C4-2B (cell line): ENCODE measurements at regions not wholly inside any gene's neighbourhood (a gene's known extent, or its start where the extent isn't known, plus 50 kb on each side); places are given as distances from the start of the nearest gene placed in this dataset.
"Not testable (repeated sequence)": the region's sequence is repeated elsewhere in the genome, so short reads cannot be mapped to it uniquely, and the experiment has no call there.

Experiments used
- H3K27ac ChIP-seq: fragments of 450-650 bp; 2 replicates; pipeline ENCODE4 v1.5.1; 2017
- CTCF ChIP-seq: fragments of 450-650 bp; conservative IDR thresholded peaks from 2 replicates; pipeline ENCODE4 v1.5.1; 2017; ENCODE audit warnings: mild to moderate bottlenecking
- ZFX ChIP-seq: fragments of 450-650 bp; IDR thresholded peaks from 2 replicates; pipeline ENCODE4 v1.6.1; 2017

DNA sequence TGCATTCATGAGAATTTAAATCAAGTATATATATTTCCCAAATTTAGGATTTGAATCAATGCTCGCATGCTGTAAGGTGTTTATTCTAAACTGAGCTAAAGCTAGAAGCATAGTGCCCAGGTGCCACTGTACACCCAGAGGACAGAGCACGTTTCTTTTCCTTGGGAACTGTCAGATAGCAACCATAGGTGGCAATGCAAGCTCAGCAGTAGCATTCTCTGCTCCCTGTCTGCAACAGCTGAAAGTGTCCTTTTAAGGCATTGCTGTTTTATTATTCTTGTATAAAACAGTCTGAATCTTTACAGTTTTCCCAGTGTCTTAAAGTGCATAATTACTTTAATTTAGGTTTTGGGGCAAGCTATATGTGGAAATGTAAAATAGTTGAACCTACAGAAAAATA, 443.4 kb upstream of the MMS22L start:
- no peak for TF ChIP-seq ZFX
- TF ChIP-seq CTCF, result peak; percentile 20
- H3K27ac ChIP-seq, result no peak overlapping the region

DNA sequence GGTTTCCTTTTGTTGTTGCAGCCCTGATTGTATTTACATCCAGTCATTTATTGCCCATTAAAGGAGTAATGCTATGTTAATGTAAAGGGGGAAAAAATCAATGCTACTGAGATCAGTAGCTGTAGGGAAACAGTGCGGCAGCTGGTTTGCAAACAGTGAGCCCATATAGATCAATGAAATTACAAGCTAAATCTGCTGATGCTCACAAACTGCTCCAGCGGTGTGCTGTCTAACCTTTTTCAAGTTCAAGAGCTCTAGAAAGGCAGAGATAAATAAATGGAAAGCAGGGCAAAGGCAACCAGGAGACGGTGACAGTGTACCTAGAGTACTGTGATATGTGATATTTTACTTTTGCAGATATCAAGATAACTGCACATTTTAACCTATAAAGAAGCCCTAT, 449.0 kb upstream of the MMS22L start:
- no peak overlapping the region for H3K27ac ChIP-seq

GRCh38 chr6:97757575-97757974, 474.6 kb upstream of the MMS22L start:
- no peak overlapping the region for H3K27ac ChIP-seq
- no peak for TF ChIP-seq CTCF
- no peak for TF ChIP-seq ZFX

More for the DNA sequence above, 449.0 kb upstream of the MMS22L start:
- TF ChIP-seq CTCF (no peak), ZFX (no peak)

GRCh38 chr6:97765461-97765860, 482.4 kb upstream of the MMS22L start:
- no peak overlapping the region for H3K27ac ChIP-seq
- no peak for TF ChIP-seq ZFX
- TF ChIP-seq CTCF, result no peak

GRCh38 chr6:97771372-97771771, 488.4 kb upstream of the MMS22L start:
- H3K27ac ChIP-seq, result no peak overlapping the region
- TF ChIP-seq ZFX, result no peak
- TF ChIP-seq CTCF, result no peak

DNA sequence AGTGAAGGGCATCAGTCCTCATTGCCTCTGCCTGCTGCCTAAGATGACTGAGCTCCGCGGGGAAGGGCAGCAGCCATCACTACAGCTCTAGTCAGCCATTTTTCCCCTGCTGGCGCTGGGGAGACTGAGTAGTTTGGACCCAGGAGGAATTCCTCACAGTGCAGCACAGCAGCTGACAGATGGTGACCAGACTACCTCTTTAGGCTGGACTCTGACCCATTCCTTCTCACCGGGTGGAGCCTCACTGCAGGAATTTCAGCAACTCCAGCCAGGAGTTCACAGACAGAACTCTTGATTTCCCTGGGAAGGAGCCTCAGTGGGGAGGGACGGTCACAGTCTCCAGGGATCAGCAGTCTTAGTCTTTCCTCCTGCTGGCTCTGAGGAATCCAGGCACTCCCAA, 492.0 kb upstream of the MMS22L start:
- no peak overlapping the region for H3K27ac ChIP-seq
- TF ChIP-seq ZFX, result no peak
- no peak for TF ChIP-seq CTCF

- no peak for TF ChIP-seq CTCF
- no peak for TF ChIP-seq ZFX
- no peak overlapping the region for H3K27ac ChIP-seq
These were observed 495.4 kb upstream of the MMS22L start for GRCh38 chr6:97778290-97779038.

DNA sequence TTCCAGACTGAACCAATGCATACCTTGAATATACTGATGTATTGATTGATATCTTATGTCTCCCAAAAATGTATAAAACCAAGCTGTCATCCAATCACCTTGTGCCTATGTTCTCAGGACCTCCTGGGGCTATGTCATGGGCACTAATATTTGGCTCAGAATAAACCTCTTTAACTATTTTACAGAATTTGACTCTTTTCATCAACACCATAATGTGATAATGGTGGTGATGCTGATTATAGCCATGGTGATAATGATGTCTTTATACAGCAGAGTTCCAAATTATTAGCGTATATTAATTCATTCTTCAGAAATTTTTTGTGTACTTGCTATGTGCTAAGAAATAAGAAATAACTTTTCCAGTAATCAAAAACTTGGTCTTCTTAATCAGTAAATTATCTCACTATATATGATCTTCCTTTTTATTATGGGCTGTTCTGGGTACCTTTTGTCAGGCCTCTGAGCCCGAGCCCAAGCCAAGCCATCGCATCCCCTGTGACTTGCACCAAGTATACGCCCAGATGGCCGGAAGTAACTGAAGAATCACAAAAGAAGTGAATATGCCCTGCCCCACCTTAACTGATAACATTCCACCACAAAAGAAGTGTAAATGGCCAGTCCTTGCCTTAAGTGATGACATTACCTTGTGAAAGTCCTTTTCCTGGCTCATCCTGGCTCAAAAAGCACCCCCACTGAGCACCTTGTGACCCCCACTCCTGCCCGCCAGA, 496.2 kb upstream of the MMS22L start:
- H3K27ac ChIP-seq, result not testable (repeated sequence)
